HPDE6-E6E7 (cell line): ENCODE measurements at regions not wholly inside any gene's neighbourhood (a gene's known extent, or its start where the extent isn't known, plus 50 kb on each side); places are given as distances from the start of the nearest gene placed in this dataset.
"Not testable (repeated sequence)": the region's sequence is repeated elsewhere in the genome, so short reads cannot be mapped to it uniquely, and the experiment has no call there.

Experiments
- DNase-seq: peaks from one replicate; pipeline ENCODE4 v3.0.0; 2011; ENCODE audit warnings: missing footprints; ENCODE audit errors: extremely low spot score

DNA sequence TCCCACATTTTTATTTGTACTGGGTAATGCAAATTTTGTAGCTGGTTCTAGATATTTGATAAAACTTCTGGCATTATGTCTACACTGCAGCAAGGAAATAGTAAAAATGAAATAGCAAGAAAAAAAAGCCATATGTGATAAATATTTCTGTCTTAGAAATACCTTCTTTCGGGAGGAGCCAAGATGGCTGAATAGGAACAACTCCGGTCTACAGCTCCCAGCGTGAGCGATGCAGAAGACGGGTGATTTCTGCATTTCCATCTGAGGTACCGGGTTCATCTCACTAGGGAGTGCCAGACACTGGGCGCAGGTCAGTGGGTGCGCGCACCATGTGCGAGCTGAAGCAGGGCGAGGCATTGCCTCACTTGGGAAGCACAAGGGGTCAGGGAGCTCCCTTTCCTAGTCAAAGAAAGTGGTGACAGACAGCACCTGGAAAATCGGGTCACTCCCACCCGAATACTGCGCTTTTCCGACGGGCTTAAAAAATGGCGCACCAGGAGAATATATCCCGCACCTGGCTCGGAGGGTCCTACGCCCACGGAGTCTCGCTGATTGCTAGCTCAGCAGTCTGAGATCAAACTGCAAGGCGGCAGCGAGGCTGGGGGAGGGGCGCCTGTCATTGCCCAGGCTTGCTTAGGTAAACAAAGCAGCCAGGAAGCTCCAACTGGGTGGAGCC is 461.4 kb downstream of the ZWINT start:
- not testable (repeated sequence) for DNase-seq

DNA sequence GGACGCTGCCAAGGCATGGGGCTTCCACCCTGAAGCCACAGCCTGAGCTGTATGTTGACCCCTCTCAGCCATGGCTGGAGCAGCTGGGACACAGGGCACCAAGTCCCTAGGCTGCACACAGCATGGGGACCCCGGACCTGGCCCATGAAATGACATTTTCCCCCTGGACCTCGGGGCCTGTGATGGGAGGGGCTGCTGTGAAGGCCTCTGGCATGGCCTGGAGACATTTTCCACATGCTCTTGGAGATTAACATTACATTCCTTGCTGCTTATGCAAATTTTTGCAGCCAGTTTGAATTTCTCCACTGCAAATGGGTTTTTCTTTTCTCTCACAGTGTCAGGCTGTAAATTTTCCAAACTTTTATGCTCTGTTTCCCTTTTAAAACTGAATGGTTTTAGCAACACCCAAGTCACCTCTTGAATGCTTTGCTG is 463.6 kb downstream of the ZWINT start:
- no peak for DNase-seq

DNA sequence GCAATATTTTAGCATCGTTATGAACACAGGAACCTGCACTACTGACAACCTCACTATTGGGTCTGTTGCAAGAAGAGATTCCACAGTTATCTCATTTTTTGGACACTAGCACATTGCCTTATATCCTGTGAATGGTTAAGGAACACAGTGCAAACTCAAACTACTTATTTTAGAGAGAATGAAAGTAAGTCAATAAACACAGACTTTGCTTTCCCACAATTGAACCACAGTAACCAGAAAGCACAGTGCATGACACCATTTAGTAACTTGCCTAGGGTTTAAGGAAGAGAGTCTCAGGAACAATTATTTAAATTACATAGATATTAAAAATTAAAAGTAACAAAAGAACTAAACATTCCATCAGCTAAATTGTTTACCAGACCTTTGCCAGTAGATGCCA is 468.8 kb downstream of the ZWINT start:
- no peak for DNase-seq

DNA sequence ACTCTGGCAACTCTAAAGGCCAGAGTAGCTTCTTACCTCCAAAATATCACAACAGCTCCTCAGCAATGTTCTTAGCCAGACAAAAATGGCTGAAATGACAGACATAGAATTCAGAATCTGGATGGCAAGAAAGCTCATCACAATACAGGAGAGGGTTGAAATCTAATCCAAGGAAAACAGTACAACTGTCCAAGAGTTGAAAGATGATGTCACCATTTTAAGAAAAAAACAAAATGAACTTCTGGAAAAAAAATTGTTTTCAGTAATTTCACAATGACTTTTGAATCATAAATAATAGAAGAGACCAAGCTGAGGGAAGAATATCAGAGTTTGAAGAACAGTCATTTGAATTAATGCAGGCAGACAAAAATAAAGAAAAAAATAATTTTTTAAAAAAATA is 479.5 kb downstream of the ZWINT start:
- no peak for DNase-seq

- DNase-seq = no peak
Observed at GRCh38 chr10:55873485-55873884, 487.6 kb downstream of the ZWINT start.

DNA sequence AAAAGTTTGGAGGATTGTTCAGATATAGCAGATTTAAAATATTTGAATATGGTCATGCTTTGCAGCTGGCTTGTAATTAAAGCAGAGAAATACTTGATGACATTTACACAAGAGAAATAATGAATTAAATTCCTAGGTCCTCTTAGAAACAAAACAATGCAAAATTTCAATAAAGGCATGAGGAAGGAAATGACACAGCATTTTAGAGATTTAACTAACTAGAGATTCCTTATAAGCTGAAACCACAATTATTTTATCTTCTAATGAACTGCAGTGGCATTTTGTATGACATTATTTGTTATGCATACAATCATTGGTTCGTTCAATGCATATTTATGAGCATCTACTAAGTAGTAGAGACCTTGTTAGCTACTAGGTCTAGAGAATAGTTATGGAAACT is 490.9 kb downstream of the ZWINT start:
- DNase-seq = no peak

DNA sequence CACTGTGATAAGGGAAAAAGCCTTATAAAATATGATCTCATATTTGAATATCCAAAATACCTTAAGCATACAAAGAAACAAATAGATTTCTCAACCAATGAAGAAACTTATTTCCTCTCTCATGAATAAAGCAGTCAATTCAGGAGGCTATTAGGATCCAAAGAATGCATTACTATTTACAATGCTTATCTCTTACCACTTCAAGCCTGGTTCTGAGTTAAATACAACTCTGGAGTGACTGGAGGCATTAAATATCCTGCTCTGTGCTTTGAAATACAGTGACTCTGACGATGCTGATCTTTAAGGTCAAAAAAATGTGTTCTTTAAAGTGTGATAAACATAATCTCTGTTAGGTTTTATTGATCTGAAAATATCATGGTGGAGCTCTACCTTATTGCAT is 493.2 kb downstream of the ZWINT start:
- no peak for DNase-seq

GRCh38 chr10:55858730-55859129 is 502.3 kb downstream of the ZWINT start:
- DNase-seq = no peak

DNA sequence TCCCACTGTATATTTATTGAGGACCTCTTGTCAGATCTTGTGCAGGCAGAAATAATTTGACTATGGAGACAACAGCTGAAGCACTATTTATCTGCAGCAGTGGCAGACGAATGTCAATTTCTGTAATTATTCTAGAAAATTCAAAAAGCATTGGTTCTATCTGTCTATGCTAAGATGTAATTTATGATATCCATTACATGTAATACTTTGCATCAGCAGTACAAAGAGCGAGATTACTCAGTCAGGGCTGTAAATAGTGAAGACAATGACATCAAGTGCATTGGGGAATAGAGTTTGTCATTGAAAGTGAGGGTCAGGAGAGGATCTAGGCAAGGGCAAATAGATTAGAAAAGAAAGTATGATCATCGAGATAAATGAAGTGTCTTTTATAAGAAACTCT is 508.2 kb downstream of the ZWINT start:
- DNase-seq = no peak

DNA sequence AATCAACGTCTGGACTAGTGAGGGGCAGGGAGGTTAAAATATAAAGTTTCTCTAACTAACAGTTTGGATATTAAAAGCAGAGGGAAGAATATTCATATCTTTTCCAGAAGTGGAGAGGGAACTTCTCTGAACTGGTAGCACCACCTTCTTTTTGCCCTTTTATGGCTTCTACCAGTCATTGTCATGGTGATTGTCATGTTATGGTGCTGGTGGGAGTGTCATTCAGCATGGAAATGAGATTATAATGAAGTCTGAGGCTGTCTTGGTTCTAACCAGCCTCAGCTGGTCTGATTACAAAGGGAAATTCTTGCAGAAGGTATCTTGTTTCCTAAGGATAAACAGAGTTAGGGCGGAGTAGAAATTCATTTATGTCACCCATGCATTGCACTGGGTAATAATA is 523.8 kb downstream of the ZWINT start:
- no peak for DNase-seq

DNA sequence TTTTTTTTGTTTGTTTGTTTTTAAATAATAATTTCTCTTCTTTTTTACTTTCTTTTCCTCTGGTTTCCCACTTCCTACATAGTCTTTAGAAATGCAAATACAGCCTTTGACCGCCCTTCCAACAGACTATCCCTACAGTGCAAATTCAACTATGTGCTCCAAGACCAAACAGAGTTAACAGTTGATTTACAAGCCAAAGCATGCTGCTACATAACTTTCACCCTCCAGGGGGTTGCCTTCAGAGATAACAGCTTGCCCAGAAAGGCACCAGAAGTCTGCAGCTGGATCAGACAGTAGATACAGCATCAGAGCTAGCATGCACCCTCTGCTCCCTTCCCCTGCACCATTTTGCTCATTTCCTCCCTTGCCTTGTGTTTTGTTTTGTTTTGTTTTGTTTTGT is 539.0 kb downstream of the ZWINT start:
- DNase-seq = no peak

- no peak for DNase-seq
Observed at GRCh38 chr10:55820478-55820877, 540.6 kb downstream of the ZWINT start.

GRCh38 chr10:55820071-55820470 is 541.0 kb downstream of the ZWINT start:
- DNase-seq = no peak

GRCh38 chr10:55813451-55814170 is 547.4 kb downstream of the ZWINT start:
- no peak for DNase-seq

DNA sequence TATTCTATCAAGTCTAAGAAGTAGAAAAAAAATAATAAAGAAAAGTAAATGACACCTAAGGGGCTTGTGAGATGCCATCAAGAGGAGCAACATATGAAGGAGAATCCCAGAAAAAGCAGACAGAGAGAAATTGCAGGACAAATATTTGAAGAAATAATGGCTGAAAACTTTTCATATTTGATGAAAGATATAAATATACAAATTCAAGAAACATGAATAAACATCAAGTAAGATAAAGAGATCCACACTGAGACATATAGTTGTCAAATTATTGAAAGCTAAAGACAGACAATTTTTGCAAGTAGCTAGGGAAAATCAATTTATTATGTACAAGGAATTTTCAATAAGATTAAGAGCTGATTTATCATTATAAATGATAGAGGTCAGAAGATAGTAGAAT is 558.0 kb downstream of the ZWINT start:
- DNase-seq = no peak

DNA sequence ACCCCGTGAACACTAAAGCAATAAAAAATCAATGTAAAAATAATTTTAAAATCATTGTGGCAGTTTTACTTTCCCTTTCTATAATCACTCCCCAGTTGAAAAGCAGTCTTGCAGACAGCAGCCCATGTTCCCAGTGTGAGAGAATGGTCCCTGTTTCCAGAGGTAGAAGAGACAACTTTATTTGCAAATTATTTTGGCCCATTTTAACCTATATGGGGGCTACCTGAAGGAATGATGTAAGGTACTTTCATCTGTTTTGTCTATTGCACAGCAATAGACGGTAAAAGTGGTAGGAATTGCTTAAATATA is 559.8 kb downstream of the ZWINT start:
- DNase-seq = no peak

- no peak for DNase-seq
Observed at GRCh38 chr10:55800602-55801352, 560.3 kb downstream of the ZWINT start.

- DNase-seq = peak; percentile 9
Observed at GRCh38 chr10:55793024-55793423, 568.0 kb downstream of the ZWINT start.

GRCh38 chr10:55790276-55790675 is 570.8 kb downstream of the ZWINT start:
- DNase-seq = not testable (repeated sequence)

- DNase-seq = no peak
Observed at GRCh38 chr10:55786461-55787050, 574.5 kb downstream of the ZWINT start.

DNA sequence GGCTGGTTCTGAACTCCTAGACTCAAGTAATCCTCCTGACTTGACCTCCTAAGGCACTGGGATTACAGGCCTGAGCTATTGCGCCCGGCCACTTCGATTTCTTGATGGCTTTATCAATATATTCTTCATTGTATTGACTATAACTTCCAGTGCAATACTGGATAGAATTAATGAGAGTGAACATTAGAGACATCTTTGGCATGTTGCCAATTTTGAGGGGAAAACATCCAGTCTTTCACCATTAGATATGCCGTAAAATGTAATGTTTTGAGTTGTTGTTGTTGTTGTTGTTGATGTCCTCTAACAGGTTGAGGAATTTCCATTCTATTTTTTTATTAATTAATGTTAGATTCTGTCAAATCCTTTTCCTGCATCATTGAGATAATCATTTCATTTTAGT is 578.9 kb downstream of the ZWINT start:
- no peak for DNase-seq

DNA sequence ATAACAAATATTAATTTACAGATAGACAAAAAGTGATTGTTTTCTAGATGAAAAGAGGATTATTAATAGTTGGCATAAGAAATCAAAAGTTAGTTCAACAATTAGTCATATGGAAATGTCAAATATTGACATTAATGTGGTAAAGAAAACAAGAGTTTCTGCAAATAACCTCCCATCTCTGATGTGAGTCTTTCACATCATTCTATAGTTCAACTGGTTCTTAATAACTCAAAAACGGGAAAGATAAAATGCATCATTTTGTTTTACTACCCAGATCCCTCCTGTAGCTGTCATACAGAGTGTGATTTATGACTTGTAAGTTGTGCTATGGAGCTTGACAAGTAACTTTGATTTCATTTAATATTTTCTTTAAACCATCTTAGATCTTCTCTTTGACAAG is 594.8 kb downstream of the ZWINT start:
- DNase-seq = no peak

DNA sequence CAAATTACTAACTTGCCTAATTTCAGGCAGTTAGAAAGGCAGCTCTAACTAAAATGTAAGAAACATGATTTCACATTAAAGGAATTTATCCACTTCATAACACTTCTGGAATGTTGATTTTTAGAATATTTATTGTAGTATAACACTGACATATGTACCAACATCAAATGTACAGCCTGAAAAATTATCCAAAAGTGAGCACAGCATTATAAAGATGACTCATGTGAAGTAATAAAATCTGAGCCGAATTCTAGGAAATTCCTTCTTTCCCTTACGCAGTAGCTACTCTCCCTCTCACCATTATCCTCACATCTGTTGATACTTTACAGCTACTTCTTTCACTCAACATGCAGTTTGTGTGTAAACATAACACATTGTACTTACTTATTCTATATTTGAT is 610.6 kb downstream of the ZWINT start:
- DNase-seq = no peak
